HUES64 (cell line): ENCODE measurements at regions not wholly inside any gene's neighbourhood (a gene's known extent, or its start where the extent isn't known, plus 50 kb on each side); places are given as distances from the start of the nearest gene placed in this dataset.

ENCODE experiments used
- H3K27ac ChIP-seq: 2 replicates; pipeline ENCODE4 v1.7.0; 2013; ENCODE audit warnings: low read depth, low read length, inconsistent platforms
- H3K27me3 ChIP-seq: 2 replicates; pipeline ENCODE4 v1.6.1; 2013; ENCODE audit warnings: mild to moderate bottlenecking, low read length; ENCODE audit not compliant: insufficient read depth
- H3K36me3 ChIP-seq: 2 replicates; pipeline ENCODE4 v1.6.1; 2013; ENCODE audit warnings: mild to moderate bottlenecking, low read length; ENCODE audit not compliant: insufficient read depth
- H3K4me1 ChIP-seq: 2 replicates; pipeline ENCODE4 v1.6.1; 2013; ENCODE audit warnings: mild to moderate bottlenecking, low read length, moderate library complexity; ENCODE audit not compliant: insufficient read depth
- H3K4me3 ChIP-seq: 2 replicates; pipeline ENCODE4 v1.5.1; 2013; ENCODE audit warnings: mild to moderate bottlenecking, low read length, moderate library complexity
- H3K9ac ChIP-seq: 2 replicates; pipeline ENCODE4 v1.6.1; 2013; ENCODE audit warnings: mild to moderate bottlenecking, low read depth, low read length
- H3K9me3 ChIP-seq: 2 replicates; pipeline ENCODE4 v1.6.1; 2013; ENCODE audit warnings: low read depth, low read length; ENCODE audit not compliant: insufficient read depth
- WGBS: fragments of 150-250, 120-280 bp; methylation state at CpG from one replicate; pipeline ENCODE4 v1.1.7; 2013; ENCODE audit warnings: missing lambda C conversion rate; 5-methylcytosine and 5-hydroxymethylcytosine counted together

DNA sequence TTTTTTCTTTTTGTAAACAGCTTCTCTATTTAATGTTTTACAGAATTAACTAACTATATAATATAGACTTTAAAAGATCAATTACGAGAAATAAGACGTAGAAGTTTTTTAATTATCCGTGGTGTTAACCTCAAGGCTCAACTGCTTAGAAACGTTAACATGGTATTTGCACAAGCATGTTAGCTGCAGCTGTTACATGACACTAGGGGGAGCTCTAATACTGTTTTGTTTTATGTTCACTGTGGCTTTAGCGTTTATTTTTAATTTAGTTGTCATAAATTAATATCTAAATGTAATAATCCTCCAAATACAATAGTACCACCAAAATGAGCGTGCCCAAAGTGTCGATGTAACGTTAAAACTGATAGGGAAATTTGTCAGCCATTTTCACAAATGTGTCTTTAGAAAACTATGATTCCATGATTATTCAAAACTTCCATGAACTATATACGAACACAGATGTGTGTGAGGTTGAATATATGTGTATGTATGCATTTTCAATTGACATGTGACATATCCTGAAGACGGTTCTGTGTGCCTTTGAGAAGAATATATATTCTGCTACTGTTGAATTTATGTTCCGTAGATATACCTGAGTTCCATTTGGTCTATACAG lies 828.8 kb upstream of the MBL2 start:
- no peak overlapping the region for H3K4me3 ChIP-seq
- no peak overlapping the region for H3K27ac ChIP-seq
- WGBS, result 24% methylated on average over 10 of the region's 11 CpGs
- no peaks in the 10 kb centered on the region; the same call in 1 of the 2 replicates for H3K36me3 ChIP-seq
- H3K4me1 ChIP-seq, result peaks cover 44% of the 10 kb centered on the region
- no peaks in the 10 kb centered on the region for H3K9me3 ChIP-seq
- H3K9ac ChIP-seq, result no peak overlapping the region; the same call in 1 of the 2 replicates
- no peaks in the 10 kb centered on the region for H3K27me3 ChIP-seq

GRCh38 chr10:53598914-53599313 lies 826.3 kb upstream of the MBL2 start:
- peak overlapping the region; percentile 99 for H3K27ac ChIP-seq
- no peaks in the 10 kb centered on the region for H3K36me3 ChIP-seq
- peak overlapping the region; percentile 73 for H3K9ac ChIP-seq
- WGBS, result 14% methylated on average over 2 of the region's 2 CpGs
- H3K4me3 ChIP-seq, result no peak overlapping the region
- H3K4me1 ChIP-seq, result peaks cover 43% of the 10 kb centered on the region
- H3K27me3 ChIP-seq, result no peaks in the 10 kb centered on the region
- no peaks in the 10 kb centered on the region for H3K9me3 ChIP-seq

DNA sequence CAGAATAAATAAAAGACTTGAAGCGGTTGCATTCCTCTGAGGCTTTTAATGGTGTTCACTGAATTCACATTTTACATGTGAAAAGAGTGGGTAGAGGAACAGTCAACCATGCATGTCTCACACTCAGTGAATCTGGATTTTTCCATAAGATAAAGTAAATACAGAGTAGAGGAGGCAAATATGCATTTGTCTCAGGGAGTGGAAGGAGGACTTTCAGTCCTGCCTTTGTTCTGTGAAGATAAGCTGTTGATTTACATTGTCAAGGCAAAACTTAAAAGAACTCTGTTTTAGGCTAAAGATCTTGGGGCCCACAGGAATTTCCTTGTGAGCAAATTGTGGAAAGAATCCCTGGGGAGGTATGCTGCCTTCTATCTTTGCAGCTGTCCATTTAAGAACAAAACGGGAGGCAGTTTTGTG lies 825.3 kb upstream of the MBL2 start:
- Histone ChIP-seq H3K9me3 (peaks cover 6% of the 10 kb centered on the region; the same call in 1 of the 2 replicates), H3K36me3 (0 out of 2 replicates have a peak, but pooled peaks cover under 1% of the 10 kb centered on the region), H3K27me3 (no peaks in the 10 kb centered on the region), H3K9ac (peak overlapping the region; percentile 73), H3K27ac (peak overlapping the region; percentile 99), H3K4me3 (no peak overlapping the region), H3K4me1 (peaks cover 43% of the 10 kb centered on the region)
- 19% methylated on average over 2 of the region's 2 CpGs for WGBS

DNA sequence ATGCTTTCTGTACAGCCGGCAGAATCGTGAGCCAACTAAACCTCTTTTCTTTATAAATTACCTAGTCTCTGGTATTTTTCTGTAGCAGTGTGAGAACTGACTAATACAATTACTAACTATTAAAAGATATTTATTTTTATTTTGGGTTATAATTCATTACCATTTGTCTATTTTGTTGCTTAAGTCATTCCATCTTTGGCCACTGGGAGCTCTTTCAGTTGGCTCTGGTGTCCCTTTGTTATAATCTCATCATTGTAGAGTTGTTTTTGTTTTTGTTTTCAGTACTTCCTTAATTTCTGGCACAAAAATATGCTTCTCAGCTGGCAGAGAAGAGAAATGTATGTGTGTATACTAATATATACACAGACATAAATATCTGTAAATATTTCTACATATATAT lies 807.9 kb upstream of the MBL2 start:
- Histone ChIP-seq H3K27me3 (no peaks in the 10 kb centered on the region), H3K9me3 (no peaks in the 10 kb centered on the region), H3K36me3 (no peaks in the 10 kb centered on the region; the same call in 1 of the 2 replicates), H3K4me3 (no peak overlapping the region), H3K4me1 (no peaks in the 10 kb centered on the region), H3K9ac (no peak overlapping the region), H3K27ac (no peak overlapping the region)
- WGBS, result 97% methylated on average over 2 of the region's 2 CpGs

DNA sequence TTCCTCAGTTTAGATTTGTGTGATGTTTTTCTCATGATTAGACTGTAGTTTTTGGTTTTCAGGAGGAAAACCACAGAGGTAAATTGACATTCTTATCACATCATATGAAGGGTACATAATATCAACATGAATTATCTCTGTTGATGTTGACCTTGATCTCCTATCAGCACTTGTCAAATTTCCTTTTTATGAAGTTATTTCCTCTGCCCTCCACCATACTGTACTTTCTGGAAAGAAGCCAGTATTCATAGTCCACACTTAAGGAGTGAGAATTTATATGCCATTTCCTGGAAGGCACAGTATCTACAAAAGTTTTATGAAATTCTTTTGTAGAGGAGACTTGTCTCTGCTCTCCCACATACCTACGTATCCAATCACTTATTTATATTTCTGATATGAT lies 807.2 kb upstream of the MBL2 start:
- Histone ChIP-seq H3K4me1 (no peaks in the 10 kb centered on the region), H3K4me3 (no peak overlapping the region), H3K36me3 (no peaks in the 10 kb centered on the region; the same call in 1 of the 2 replicates), H3K27ac (no peak overlapping the region), H3K9me3 (no peaks in the 10 kb centered on the region), H3K9ac (no peak overlapping the region), H3K27me3 (no peaks in the 10 kb centered on the region)
- no CpG with 5 or more reads among the region's 1 CpG for WGBS

DNA sequence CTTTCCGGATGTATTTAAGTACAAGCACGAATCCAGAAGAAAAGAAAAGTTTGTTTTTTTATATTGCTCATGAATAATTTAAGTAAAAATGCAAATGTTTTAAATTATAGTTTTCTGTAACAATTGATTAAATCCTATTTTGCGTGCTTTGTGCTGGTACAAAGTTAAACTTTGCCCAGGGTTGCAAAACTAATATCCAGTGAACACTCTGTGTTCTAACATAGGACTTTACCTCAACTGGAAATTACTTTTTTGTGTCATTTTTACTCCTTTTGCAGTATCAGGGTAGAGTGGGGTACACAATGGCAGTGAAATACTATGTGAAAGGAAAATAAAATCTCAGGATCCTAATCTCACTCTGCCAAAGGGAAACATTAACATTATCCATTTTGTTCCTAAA lies 801.4 kb upstream of the MBL2 start:
- peaks cover 15% of the 10 kb centered on the region for H3K4me1 ChIP-seq
- H3K9ac ChIP-seq, result no peak overlapping the region
- no peak overlapping the region for H3K4me3 ChIP-seq
- 88% methylated on average over 3 of the region's 3 CpGs for WGBS
- no peaks in the 10 kb centered on the region; the same call in 1 of the 2 replicates for H3K36me3 ChIP-seq
- no peaks in the 10 kb centered on the region for H3K9me3 ChIP-seq
- no peaks in the 10 kb centered on the region for H3K27me3 ChIP-seq
- H3K27ac ChIP-seq, result no peak overlapping the region

GRCh38 chr10:53573498-53573897 lies 800.9 kb upstream of the MBL2 start:
- no peaks in the 10 kb centered on the region for H3K27me3 ChIP-seq
- no peaks in the 10 kb centered on the region; the same call in 1 of the 2 replicates for H3K36me3 ChIP-seq
- H3K9me3 ChIP-seq, result no peaks in the 10 kb centered on the region
- H3K4me3 ChIP-seq, result no peak overlapping the region
- no peak overlapping the region for H3K9ac ChIP-seq
- no peak overlapping the region for H3K27ac ChIP-seq
- peaks cover 15% of the 10 kb centered on the region for H3K4me1 ChIP-seq

GRCh38 chr10:53572799-53573198 lies 800.2 kb upstream of the MBL2 start:
- H3K36me3 ChIP-seq, result no peaks in the 10 kb centered on the region; the same call in 1 of the 2 replicates
- no peak overlapping the region for H3K9ac ChIP-seq
- no peak overlapping the region for H3K27ac ChIP-seq
- H3K4me3 ChIP-seq, result no peak overlapping the region
- WGBS, result no CpG with 5 or more reads among the region's 1 CpG
- H3K9me3 ChIP-seq, result no peaks in the 10 kb centered on the region
- H3K27me3 ChIP-seq, result no peaks in the 10 kb centered on the region
- peaks cover 15% of the 10 kb centered on the region for H3K4me1 ChIP-seq

- Histone ChIP-seq H3K27me3 (no peaks in the 10 kb centered on the region), H3K36me3 (no peaks in the 10 kb centered on the region), H3K27ac (no peak overlapping the region), H3K4me3 (no peak overlapping the region), H3K9me3 (peaks cover 12% of the 10 kb centered on the region), H3K4me1 (peaks cover 15% of the 10 kb centered on the region), H3K9ac (no peak overlapping the region)
These were observed 797.6 kb upstream of the MBL2 start for GRCh38 chr10:53570221-53570620.

- Histone ChIP-seq H3K36me3 (no peaks in the 10 kb centered on the region), H3K9me3 (peaks cover 18% of the 10 kb centered on the region), H3K4me3 (no peak overlapping the region), H3K9ac (no peak overlapping the region; the same call in 1 of the 2 replicates), H3K27ac (no peak overlapping the region), H3K27me3 (no peaks in the 10 kb centered on the region), H3K4me1 (peaks cover 15% of the 10 kb centered on the region)
- 100% methylated on average over 1 of the region's 3 CpGs for WGBS
These were observed 796.9 kb upstream of the MBL2 start for GRCh38 chr10:53569455-53569854.

GRCh38 chr10:53548664-53549063 lies 776.1 kb upstream of the MBL2 start:
- Histone ChIP-seq H3K27me3 (no peaks in the 10 kb centered on the region), H3K27ac (no peak overlapping the region), H3K36me3 (no peaks in the 10 kb centered on the region), H3K4me3 (no peak overlapping the region), H3K4me1 (no peaks in the 10 kb centered on the region), H3K9me3 (no peaks in the 10 kb centered on the region), H3K9ac (no peak overlapping the region)
- 100% methylated on average over 1 of the region's 1 CpG for WGBS

DNA sequence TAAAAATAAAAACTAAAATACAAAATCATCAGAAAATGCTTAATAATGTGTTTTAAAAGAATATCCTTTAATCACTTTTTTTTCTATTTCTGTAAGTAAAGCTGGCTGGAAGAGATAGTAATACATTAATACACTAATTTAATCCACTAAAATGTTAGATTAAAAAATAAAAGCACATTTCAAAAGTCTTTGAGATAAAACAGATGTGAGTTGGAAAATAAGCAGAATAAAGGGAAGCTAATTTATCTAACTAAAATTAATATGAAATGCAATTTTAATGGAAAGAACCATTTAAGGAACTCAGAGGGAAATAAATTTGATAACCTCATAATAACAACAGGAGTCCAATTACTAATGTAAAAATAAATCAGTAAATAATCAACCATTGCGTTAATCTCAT lies 774.8 kb upstream of the MBL2 start:
- peaks cover 2% of the 10 kb centered on the region; the same call in 1 of the 2 replicates for H3K36me3 ChIP-seq
- no peaks in the 10 kb centered on the region for H3K27me3 ChIP-seq
- WGBS, result 100% methylated on average over 1 of the region's 1 CpG
- H3K4me3 ChIP-seq, result no peak overlapping the region
- no peak overlapping the region for H3K27ac ChIP-seq
- no peaks in the 10 kb centered on the region for H3K4me1 ChIP-seq
- no peaks in the 10 kb centered on the region for H3K9me3 ChIP-seq
- no peak overlapping the region for H3K9ac ChIP-seq
